PC-9 (cell line): ENCODE measurements at regions not wholly inside any gene's neighbourhood (a gene's known extent, or its start where the extent isn't known, plus 50 kb on each side); places are given as distances from the start of the nearest gene placed in this dataset.

Experiments
- CTCF ChIP-seq: fragments of 200-600 bp; sonication (generic); conservative IDR thresholded peaks from 2 replicates; pipeline ENCODE4 v1.6.1; 2017; ENCODE audit warnings: mixed run types, antibody characterized with exemption, mild to moderate bottlenecking, moderate library complexity
- EZH2 ChIP-seq: fragments of 200-600 bp; sonication (generic); IDR thresholded peaks from 2 replicates; pipeline ENCODE4 v1.8.0; 2017; ENCODE audit warnings: antibody characterized with exemption, low read depth

GRCh38 chr13:106110241-106110855 is 425.1 kb downstream of the EFNB2 start:
- TF ChIP-seq CTCF (no peak), EZH2 (no peak)
